CD14-positive monocyte (primary cell): ENCODE measurements at regions not wholly inside any gene's neighbourhood (a gene's known extent, or its start where the extent isn't known, plus 50 kb on each side); places are given as distances from the start of the nearest gene placed in this dataset.

Source experiments
- DNase-seq, 3 donors: peaks; one replicate each; pipeline ENCODE4 v3.0.0-alpha.2; 2011 to 2022
- H2AFZ ChIP-seq: 2 replicates; pipeline ENCODE4 v1.6.0; 2012; ENCODE audit warnings: mild to moderate bottlenecking, low read depth, low read length, inconsistent platforms; ENCODE audit not compliant: insufficient read depth, poor library complexity, severe bottlenecking
- H3K27ac ChIP-seq, 2 donors: 1 replicate in 1 of 2; 2 replicates in 1 of 2; pipeline ENCODE4 v1.5.1; 2012 to 2013; ENCODE audit warnings: low read length in 2 of 2, control low read depth in 1 of 2, inconsistent platforms in 1 of 2, low read depth in 1 of 2, mild to moderate bottlenecking in 1 of 2
- H3K27me3 ChIP-seq, 2 donors: one replicate each; pipeline versions ENCODE4 v1.6.0 to v1.6.1; 2011 to 2013; ENCODE audit warnings: low read length in 2 of 2; ENCODE audit not compliant: control insufficient read depth in 2 of 2, insufficient read depth in 2 of 2
- H3K36me3 ChIP-seq, 2 donors: replicated peaks in 1 of 2; 1 replicate in 1 of 2; 2 replicates in 1 of 2; pipeline versions ENCODE4 v1.5.1 to v1.6.1; 2012 to 2013; ENCODE audit warnings: low read length in 2 of 2, control low read depth in 1 of 2, inconsistent platforms in 1 of 2, mild to moderate bottlenecking in 1 of 2; ENCODE audit not compliant: insufficient read depth in 2 of 2, control insufficient read depth in 1 of 2
- H3K4me1 ChIP-seq, 2 donors: 1 replicate in 1 of 2; 2 replicates in 1 of 2; pipeline versions ENCODE4 v1.5.1 to v1.6.1; 2012 to 2013; ENCODE audit warnings: low read length in 2 of 2, control low read depth in 1 of 2, inconsistent platforms in 1 of 2, mild to moderate bottlenecking in 1 of 2, moderate library complexity in 1 of 2; ENCODE audit not compliant: insufficient read depth in 2 of 2, control insufficient read depth in 1 of 2
- H3K4me2 ChIP-seq: replicated peaks from 2 replicates; pipeline ENCODE3; 2012; ENCODE audit warnings: low read length, moderate library complexity, mild to moderate bottlenecking; ENCODE audit not compliant: poor library complexity, severe bottlenecking; ENCODE audit errors: extremely low read depth
- H3K4me3 ChIP-seq, 3 experiments: fragments of 200-600 bp in 1 of 3; sonication (generic) in 1 of 3; replicated peaks in 1 of 3; 1 replicate in 2 of 3; 2 replicates in 1 of 3; pipeline ENCODE4 v1.5.1; 2011 to 2013; ENCODE audit warnings: low read length in 3 of 3, mild to moderate bottlenecking in 3 of 3, control low read depth in 2 of 3, low read depth in 2 of 3, inconsistent platforms in 1 of 3, moderate library complexity in 1 of 3
- H3K79me2 ChIP-seq: 2 replicates; pipeline ENCODE4 v1.6.0; 2012; ENCODE audit warnings: mild to moderate bottlenecking, control low read depth, inconsistent platforms, low read length, moderate library complexity; ENCODE audit not compliant: insufficient read depth
- H3K9ac ChIP-seq: 2 replicates; pipeline ENCODE4 v1.6.0; 2017; ENCODE audit warnings: low read length, mild to moderate bottlenecking; ENCODE audit not compliant: insufficient read depth, poor library complexity, severe bottlenecking
- H3K9me3 ChIP-seq, 2 donors: replicated peaks in 1 of 2; 1 replicate in 1 of 2; 2 replicates in 1 of 2; pipeline versions ENCODE4 v1.5.1 to v1.6.1; 2012 to 2013; ENCODE audit warnings: low read length in 2 of 2, control low read depth in 1 of 2; ENCODE audit not compliant: control insufficient read depth in 1 of 2, insufficient read depth in 1 of 2
- H4K20me1 ChIP-seq: 2 replicates; pipeline ENCODE4 v1.6.0; 2012; ENCODE audit warnings: mild to moderate bottlenecking, low read length, control low read depth, moderate library complexity; ENCODE audit not compliant: insufficient read depth
- H3K27ac Mint-ChIP-seq, 7 donors: one replicate each; pipeline ENCODE4 v1.8.0; 2020; ENCODE audit warnings: mild to moderate bottlenecking in 7 of 7, mixed read lengths in 7 of 7, moderate library complexity in 6 of 7, inconsistent platforms in 2 of 7
- H3K27me3 Mint-ChIP-seq, 3 donors: one replicate each; pipeline ENCODE4 v1.8.0; 2021 to 2022; ENCODE audit warnings: low read depth in 3 of 3, mild to moderate bottlenecking in 3 of 3, mixed read lengths in 3 of 3, moderate library complexity in 3 of 3, inconsistent platforms in 1 of 3
- H3K36me3 Mint-ChIP-seq, 2 donors: one replicate each; pipeline ENCODE4 v1.8.0; 2020; ENCODE audit warnings: mixed read lengths in 2 of 2, inconsistent platforms in 1 of 2, mild to moderate bottlenecking in 1 of 2
- H3K4me1 Mint-ChIP-seq: one replicate; pipeline ENCODE4 v1.8.0; 2020; ENCODE audit warnings: mild to moderate bottlenecking, mixed read lengths
- H3K4me3 Mint-ChIP-seq, 2 donors: one replicate each; pipeline ENCODE4 v1.8.0; 2020; ENCODE audit warnings: mild to moderate bottlenecking in 2 of 2, mixed read lengths in 2 of 2, moderate library complexity in 1 of 2
- H3K9me3 Mint-ChIP-seq, 7 donors: one replicate each; pipeline ENCODE4 v1.8.0; 2020 to 2022; ENCODE audit warnings: mixed read lengths in 7 of 7, mild to moderate bottlenecking in 6 of 7, moderate library complexity in 6 of 7, inconsistent platforms in 2 of 7
- CTCF ChIP-seq: fragments of 200-600 bp; IDR thresholded peaks from one replicate; pipeline ENCODE4 v1.8.0; 2022; ENCODE audit warnings: antibody characterized with exemption, mild to moderate bottlenecking
- WGBS: methylation state at CpG from one replicate; pipeline ENCODE4 v1.1.5; 2013; ENCODE audit warnings: missing lambda C conversion rate; ENCODE audit not compliant: insufficient coverage; 5-methylcytosine and 5-hydroxymethylcytosine counted together
- intact Hi-C, 2 donors: fragments of 100-400 bp; cut with micrococcal nuclease; formaldehyde crosslinking; loops; one replicate each; pipeline versions ENCODE4 v1.15.0 to v1.15.1; 2023

GRCh38 chr5:21209409-21209808 is 1221.4 kb upstream of the CDH18 start:
- H3K4me1 ChIP-seq = no peaks in the 10 kb centered on the region
- intact Hi-C loops = no loop called here
- no peak overlapping the region for H2AFZ ChIP-seq
- no peak overlapping the region for H3K27ac ChIP-seq
- no peaks in the 10 kb centered on the region for H4K20me1 ChIP-seq
- Mint-ChIP-seq H3K4me1 (no peaks in the 10 kb centered on the region), H3K27me3 (peaks cover 0 to 1% (median 0%) of the 10 kb centered on the region in 3 donors), H3K9me3 (peaks cover 0 to 4% (median 0%) of the 10 kb centered on the region in 7 donors), H3K36me3 (no peaks in the 10 kb centered on the region), H3K4me3 (no peak overlapping the region), H3K27ac (no peak overlapping the region)
- no peak overlapping the region for H3K9ac ChIP-seq
- WGBS = no CpG with 5 or more reads among the region's 2 CpGs
- no peak for TF ChIP-seq CTCF
- H3K27me3 ChIP-seq = no peaks in the 10 kb centered on the region
- no peak overlapping the region for H3K4me2 ChIP-seq
- H3K9me3 ChIP-seq = no peaks in the 10 kb centered on the region
- no peak for DNase-seq
- no peak overlapping the region for H3K4me3 ChIP-seq
- H3K36me3 ChIP-seq = no peaks in the 10 kb centered on the region
- H3K79me2 ChIP-seq = no peaks in the 10 kb centered on the region

GRCh38 chr5:21199087-21199486 is 1211.1 kb upstream of the CDH18 start:
- Histone ChIP-seq H4K20me1 (no peaks in the 10 kb centered on the region), H3K79me2 (no peaks in the 10 kb centered on the region), H3K9ac (no peak overlapping the region), H3K9me3 (no peaks in the 10 kb centered on the region), H3K27me3 (no peaks in the 10 kb centered on the region), H3K4me1 (no peaks in the 10 kb centered on the region), H3K4me3 (no peak overlapping the region), H2AFZ (no peak overlapping the region), H3K36me3 (no peaks in the 10 kb centered on the region), H3K4me2 (no peak overlapping the region), H3K27ac (no peak overlapping the region)
- H3K4me3 Mint-ChIP-seq = no peak overlapping the region
- H3K27ac Mint-ChIP-seq = no peak overlapping the region
- no peaks in the 10 kb centered on the region for H3K36me3 Mint-ChIP-seq
- WGBS = 93% methylated on average over 2 of the region's 2 CpGs
- no peaks in the 10 kb centered on the region for H3K4me1 Mint-ChIP-seq
- TF ChIP-seq CTCF = no peak
- DNase-seq = no peak
- no peaks in the 10 kb centered on the region for H3K9me3 Mint-ChIP-seq
- no peaks in the 10 kb centered on the region for H3K27me3 Mint-ChIP-seq
- intact Hi-C loops = no loop called here
